COLO668 (cell line): ENCODE measurements at regions not wholly inside any gene's neighbourhood (a gene's known extent, or its start where the extent isn't known, plus 50 kb on each side); places are given as distances from the start of the nearest gene placed in this dataset.
"Not testable (repeated sequence)": the region's sequence is repeated elsewhere in the genome, so short reads cannot be mapped to it uniquely, and the experiment has no call there.

ENCODE experiments used
- DNase-seq: peaks from one replicate; lab custom pipeline; 2025; ENCODE audit not compliant: unreplicated experiment; lab: John Stamatoyannopoulos, UW

DNA sequence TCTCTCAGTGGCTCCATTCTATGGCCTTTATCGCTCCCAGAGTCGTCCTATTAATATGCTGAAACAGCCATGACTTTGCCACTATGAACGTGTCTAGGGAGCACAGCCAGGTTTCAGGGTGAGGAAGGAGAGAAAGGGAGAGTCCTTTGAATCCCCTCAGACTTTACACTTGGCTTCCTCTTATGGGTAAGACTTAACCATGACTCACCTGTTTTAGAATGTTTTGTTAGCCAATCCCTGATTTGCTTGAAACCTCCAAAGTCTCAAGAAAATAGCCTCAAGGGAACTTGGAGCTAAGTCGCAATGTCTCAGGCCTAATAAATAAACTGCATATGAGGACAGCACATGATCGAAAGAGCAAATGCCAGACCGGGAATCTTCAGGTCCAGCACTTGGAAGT is 131.2 kb upstream of the RCN1 start:
- DNase-seq: no peak

- DNase-seq: peak; percentile 47
Measured at GRCh38 chr11:31958076-31958735, 132.7 kb upstream of the RCN1 start.

DNA sequence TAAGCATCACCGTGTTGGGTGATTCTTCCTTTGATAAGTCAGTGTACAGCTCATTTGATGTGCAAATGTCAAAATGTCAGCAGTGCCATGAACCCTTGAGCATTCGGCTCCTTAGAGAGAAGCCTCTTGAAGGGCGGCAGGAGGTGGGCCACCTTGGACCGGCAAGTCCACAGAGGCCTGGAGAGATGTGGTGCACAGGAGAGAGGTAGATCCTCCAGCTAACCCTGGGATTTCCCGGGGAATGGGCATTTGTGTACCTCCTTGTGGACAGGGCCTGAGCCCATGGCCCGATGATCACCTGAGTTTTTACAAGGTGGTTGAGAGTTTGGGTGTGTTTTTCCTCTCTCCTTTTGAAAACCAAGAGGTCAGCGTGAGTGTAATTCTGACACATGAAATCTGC is 133.2 kb upstream of the RCN1 start:
- DNase-seq: no peak

- DNase-seq: no peak
Measured at GRCh38 chr11:31956310-31956709, 134.6 kb upstream of the RCN1 start.

GRCh38 chr11:31955838-31956237 is 135.0 kb upstream of the RCN1 start:
- no peak for DNase-seq

DNA sequence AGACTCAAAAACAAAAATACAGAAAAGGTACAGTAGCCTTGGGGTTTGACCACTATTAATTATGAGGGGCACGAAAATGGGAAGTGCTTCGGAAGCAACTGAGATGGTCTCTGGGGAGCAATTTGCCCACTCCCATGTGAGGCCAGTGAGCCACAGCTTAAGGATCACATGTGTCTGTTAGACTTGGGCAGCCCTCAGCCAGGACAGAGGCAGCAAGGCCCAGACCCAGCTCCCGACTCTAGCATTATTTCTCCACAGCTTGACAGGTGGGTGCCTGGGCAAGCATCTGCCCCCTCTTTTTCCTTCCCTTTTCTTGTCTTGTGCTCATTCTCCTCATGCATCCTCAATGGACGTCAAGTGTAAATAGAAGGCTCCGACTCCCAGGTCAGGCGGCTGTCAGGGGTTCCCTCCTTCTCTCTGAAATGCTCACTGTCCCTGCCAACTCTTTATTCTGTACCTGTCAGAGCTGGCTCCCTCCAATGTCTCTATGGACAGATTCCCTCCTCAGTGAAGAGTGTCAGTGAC is 137.0 kb upstream of the RCN1 start:
- DNase-seq: no peak

DNA sequence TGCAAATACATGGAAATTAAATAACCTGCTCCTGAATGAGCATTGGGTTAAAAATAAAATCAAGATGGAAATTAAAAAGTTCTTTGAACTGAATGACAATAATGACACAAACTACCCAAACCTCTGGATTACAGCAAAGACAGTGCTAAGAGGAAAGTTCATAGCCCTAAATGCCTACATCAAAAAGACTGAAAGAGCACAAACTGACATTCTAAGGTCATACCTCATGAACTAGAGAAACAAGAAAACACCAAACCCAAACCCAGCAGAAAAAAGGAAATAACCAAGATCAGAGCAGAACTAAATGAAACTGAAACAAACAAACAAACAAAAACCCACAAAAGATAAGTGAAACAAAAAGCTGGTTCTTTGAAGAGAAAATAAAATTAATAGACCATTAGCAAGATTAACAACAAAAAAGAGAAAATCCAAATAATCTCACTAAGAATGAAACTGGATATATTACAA is 138.6 kb upstream of the PAX6 start:
- DNase-seq: not testable (repeated sequence)

- no peak for DNase-seq
Measured at GRCh38 chr11:31947051-31947450, 135.9 kb upstream of the PAX6 start.

- no peak for DNase-seq
Measured at GRCh38 chr11:31943056-31943780, 132.1 kb upstream of the PAX6 start.

- DNase-seq: no peak
Measured at GRCh38 chr11:31940371-31941037, 129.4 kb upstream of the PAX6 start.

GRCh38 chr11:31939004-31939403 is 127.9 kb upstream of the PAX6 start:
- no peak for DNase-seq

DNA sequence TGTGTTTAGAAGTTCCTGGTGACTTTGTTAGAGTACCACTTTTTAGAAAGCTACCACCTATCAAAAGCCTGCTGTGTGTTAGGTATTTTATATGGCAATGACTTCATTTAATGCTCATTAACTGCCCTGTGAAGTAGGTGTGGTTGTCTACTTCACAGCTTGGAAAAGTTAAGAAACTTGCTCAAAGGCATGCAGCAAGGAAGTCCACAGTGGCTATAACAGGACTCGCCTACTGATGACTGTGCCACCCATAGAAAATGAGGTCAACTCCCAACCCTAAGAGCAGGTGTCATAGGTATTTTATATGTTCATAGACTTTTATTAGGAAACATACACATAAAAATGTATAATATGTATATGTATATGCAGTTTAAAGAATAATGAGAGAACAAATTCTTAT is 125.2 kb upstream of the PAX6 start:
- no peak for DNase-seq

GRCh38 chr11:31932879-31933278 is 121.8 kb upstream of the PAX6 start:
- no peak for DNase-seq

- DNase-seq: no peak
Measured at GRCh38 chr11:31927982-31928381, 116.9 kb upstream of the PAX6 start.

- no peak for DNase-seq
Measured at GRCh38 chr11:31926816-31927528, 115.8 kb upstream of the PAX6 start.

- no peak for DNase-seq
Measured at GRCh38 chr11:31926106-31926505, 115.0 kb upstream of the PAX6 start.

GRCh38 chr11:31922450-31922849 is 111.3 kb upstream of the PAX6 start:
- no peak for DNase-seq

- no peak for DNase-seq
Measured at GRCh38 chr11:31921081-31921480, 110.0 kb upstream of the PAX6 start.

DNA sequence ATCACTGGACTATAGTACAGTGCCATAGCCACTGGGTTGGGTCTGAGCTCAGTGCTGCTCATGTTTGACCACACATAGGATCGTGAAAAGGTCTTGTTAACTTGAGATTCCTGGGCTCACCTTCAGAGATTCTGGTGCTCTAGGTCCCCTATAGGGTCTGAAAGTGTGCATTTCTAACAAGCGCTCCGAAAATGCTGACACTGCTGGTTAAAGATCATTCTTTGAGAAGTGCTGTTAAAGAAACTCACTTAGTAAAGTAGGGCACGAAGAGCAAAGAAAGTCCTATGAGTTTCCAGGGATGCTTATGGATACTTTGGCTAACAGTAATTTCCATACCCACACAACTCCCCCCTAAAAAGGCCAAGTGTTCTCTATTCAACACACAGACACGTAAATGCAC is 108.1 kb upstream of the PAX6 start:
- DNase-seq: no peak

DNA sequence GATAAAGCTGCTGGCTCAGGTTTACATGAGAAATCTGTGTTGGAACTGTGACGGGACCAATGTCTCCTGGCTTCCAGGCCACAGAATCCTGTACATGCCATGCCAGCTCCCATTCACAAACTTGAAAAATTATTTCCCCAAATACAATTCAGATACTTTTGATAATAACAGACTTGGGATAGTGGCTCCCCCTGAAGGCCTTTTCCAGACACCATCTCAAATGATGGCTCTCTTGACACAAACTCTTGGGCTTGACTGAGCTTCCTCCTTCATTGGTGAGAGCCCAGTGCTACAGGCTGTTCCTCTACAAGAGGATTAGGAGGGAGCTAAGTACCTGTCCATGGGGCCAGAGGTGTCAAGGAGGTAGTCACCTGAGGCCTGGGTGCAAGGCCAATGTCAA is 104.7 kb upstream of the PAX6 start:
- no peak for DNase-seq

- DNase-seq: no peak
Measured at GRCh38 chr11:31913985-31914384, 102.9 kb upstream of the PAX6 start.
